ENCODE measurements at regions not wholly inside any gene's neighbourhood (a gene's known extent, or its start where the extent isn't known, plus 50 kb on each side); places are given as distances from the start of the nearest gene placed in this dataset.

DNA sequence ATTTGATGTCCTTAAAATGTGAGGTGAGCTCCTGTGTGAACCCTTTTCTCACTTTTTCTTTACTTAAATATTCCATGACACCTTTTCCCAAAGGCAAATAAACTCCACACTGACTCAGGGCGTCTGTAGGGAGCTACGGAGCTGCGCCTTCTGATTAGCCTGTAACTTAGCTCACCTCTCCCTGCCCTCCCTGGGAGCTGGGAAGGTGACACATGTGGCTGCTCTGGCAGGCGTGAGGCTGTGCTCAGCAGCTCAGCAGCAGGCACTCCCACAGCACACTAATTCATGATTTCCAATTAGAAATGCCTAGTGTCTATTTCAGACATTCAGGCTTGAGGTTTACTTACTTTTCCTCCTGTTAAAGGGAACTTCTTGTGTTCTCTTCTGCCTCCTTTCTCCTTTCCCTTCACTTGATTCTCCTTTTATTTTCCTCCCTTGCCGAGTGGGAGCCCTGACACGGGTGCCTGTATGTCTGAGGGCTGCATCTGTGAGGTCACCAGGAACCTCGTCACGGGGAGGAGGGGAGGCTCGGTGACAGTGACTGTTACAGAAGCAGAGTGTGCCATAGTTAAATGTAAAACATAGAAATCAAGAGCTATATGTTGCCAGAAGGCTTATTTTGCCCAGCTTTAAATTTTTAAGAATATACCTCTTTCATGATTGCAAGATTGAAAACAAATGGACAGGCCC is 437.1 kb downstream of the DCDC2C start:
- TF ChIP-seq SUZ12 (IDR thresholded peaks at IDR 0.05; ENCODE audit: extremely low read depth, insufficient read depth, insufficient read length) = no peak
- TF ChIP-seq ZNF274 (IDR thresholded peaks at IDR 0.05; ENCODE audit: low read depth, low read length) = no peak
